Cardiac muscle cell (in vitro differentiated cells and primary cell): ENCODE measurements at regions not wholly inside any gene's neighbourhood (a gene's known extent, or its start where the extent isn't known, plus 50 kb on each side); places are given as distances from the start of the nearest gene placed in this dataset.

Source experiments
- DNase-seq, 2 donors: peaks; one replicate each; pipeline versions ENCODE4 v3.0.0 to v3.0.0-alpha.2; 2010 to 2017; ENCODE audit warnings: low read depth in 1 of 2, low spot score in 1 of 2
- H3K27ac ChIP-seq: fragments of 200-600 bp; sonication (generic); 2 replicates; pipeline ENCODE4 v1.5.1; 2016
- H3K27me3 ChIP-seq: fragments of 200-600 bp; sonication (generic); 2 replicates; pipeline ENCODE4 v1.6.0; 2016; ENCODE audit warnings: control low read depth
- H3K36me3 ChIP-seq: fragments of 200-600 bp; sonication (generic); 2 replicates; pipeline ENCODE4 v1.5.1; 2016; ENCODE audit warnings: control low read depth
- H3K4me1 ChIP-seq: fragments of 200-600 bp; sonication (generic); 2 replicates; pipeline ENCODE4 v1.8.1; 2017; ENCODE audit warnings: low read depth, mild to moderate bottlenecking, mixed run types
- H3K4me3 ChIP-seq: fragments of 200-600 bp; sonication (generic); 2 replicates; pipeline ENCODE4 v1.5.1; 2016; ENCODE audit warnings: mild to moderate bottlenecking
- H3K9me3 ChIP-seq: fragments of 200-600 bp; sonication (generic); 2 replicates; pipeline ENCODE4 v1.5.1; 2017; ENCODE audit warnings: low read depth, mild to moderate bottlenecking, control low read depth
- CTCF ChIP-seq: IDR thresholded peaks from 2 replicates; pipeline ENCODE4 v1.5.1; 2012; ENCODE audit warnings: low read depth, mild to moderate bottlenecking, low read length

- no peak for DNase-seq
- H3K4me3 ChIP-seq: no peak overlapping the region
- no peak overlapping the region for H3K27ac ChIP-seq
- no peaks in the 10 kb centered on the region for H3K4me1 ChIP-seq
- no peaks in the 10 kb centered on the region for H3K36me3 ChIP-seq
- no peaks in the 10 kb centered on the region for H3K27me3 ChIP-seq
- no peak for TF ChIP-seq CTCF
- H3K9me3 ChIP-seq: no peaks in the 10 kb centered on the region
Measured at GRCh38 chr6:140817176-140817575, 1315.5 kb upstream of the GJE1 start.

DNA sequence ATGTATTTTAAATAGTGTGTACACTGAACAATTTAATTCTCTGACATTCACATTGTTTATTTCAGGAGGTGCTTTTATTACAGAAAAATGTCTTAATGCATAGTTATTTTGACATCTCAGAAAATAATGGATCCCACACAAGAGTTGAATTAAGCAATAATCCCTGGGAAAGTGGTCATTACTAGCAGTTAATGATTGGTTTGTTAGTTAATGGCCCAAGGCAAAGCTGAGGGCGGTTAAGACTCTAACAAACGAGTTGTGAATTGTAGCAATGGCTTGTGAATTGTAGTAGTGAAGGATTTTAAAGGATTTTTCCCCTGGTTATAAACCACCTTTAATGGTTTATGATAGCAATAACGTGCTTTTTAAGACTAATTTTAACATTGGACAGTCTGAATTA is 1316.0 kb upstream of the GJE1 start:
- H3K4me3 ChIP-seq: no peak overlapping the region
- H3K4me1 ChIP-seq: no peaks in the 10 kb centered on the region
- H3K36me3 ChIP-seq: no peaks in the 10 kb centered on the region
- no peak for DNase-seq
- no peaks in the 10 kb centered on the region for H3K27me3 ChIP-seq
- H3K27ac ChIP-seq: no peak overlapping the region
- TF ChIP-seq CTCF: no peak
- no peaks in the 10 kb centered on the region for H3K9me3 ChIP-seq

GRCh38 chr6:140812636-140813035 is 1320.1 kb upstream of the GJE1 start:
- H3K9me3 ChIP-seq: no peaks in the 10 kb centered on the region
- H3K4me1 ChIP-seq: no peaks in the 10 kb centered on the region
- no peaks in the 10 kb centered on the region for H3K36me3 ChIP-seq
- no peak for TF ChIP-seq CTCF
- H3K27ac ChIP-seq: no peak overlapping the region
- H3K27me3 ChIP-seq: no peaks in the 10 kb centered on the region
- no peak overlapping the region for H3K4me3 ChIP-seq
- peak in 1 of 2 donors; percentile 21 for DNase-seq

GRCh38 chr6:140811642-140812041 is 1321.1 kb upstream of the GJE1 start:
- H3K4me1 ChIP-seq: no peaks in the 10 kb centered on the region
- H3K27ac ChIP-seq: no peak overlapping the region
- H3K9me3 ChIP-seq: no peaks in the 10 kb centered on the region
- H3K27me3 ChIP-seq: no peaks in the 10 kb centered on the region
- H3K4me3 ChIP-seq: no peak overlapping the region
- no peak for TF ChIP-seq CTCF
- no peak for DNase-seq
- no peaks in the 10 kb centered on the region for H3K36me3 ChIP-seq

DNA sequence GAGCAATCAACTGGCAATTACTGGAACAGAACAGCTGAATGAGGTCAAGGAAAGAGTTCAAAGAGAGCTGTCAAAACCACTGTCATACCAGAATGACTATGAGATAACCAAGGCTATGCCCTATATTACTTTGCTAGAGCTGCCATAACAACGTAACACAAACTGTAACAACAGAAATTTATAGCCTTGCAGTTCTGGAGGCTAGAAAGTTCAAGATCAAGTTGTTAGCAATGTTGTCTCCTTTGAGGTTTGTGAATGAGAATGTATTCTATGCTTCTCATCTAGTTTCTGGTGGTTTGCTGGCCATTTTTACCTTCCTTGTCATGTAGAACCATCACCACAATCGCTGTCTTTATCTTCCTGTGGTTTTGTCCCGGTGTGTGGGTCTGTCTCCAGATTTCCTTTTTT is 1323.0 kb upstream of the GJE1 start:
- TF ChIP-seq CTCF: no peak
- peak in 1 of 2 donors; percentile 43 for DNase-seq
- H3K27ac ChIP-seq: no peak overlapping the region
- no peaks in the 10 kb centered on the region for H3K27me3 ChIP-seq
- no peak overlapping the region for H3K4me3 ChIP-seq
- no peaks in the 10 kb centered on the region for H3K9me3 ChIP-seq
- H3K36me3 ChIP-seq: no peaks in the 10 kb centered on the region
- peaks cover under 1% of the 10 kb centered on the region for H3K4me1 ChIP-seq

DNA sequence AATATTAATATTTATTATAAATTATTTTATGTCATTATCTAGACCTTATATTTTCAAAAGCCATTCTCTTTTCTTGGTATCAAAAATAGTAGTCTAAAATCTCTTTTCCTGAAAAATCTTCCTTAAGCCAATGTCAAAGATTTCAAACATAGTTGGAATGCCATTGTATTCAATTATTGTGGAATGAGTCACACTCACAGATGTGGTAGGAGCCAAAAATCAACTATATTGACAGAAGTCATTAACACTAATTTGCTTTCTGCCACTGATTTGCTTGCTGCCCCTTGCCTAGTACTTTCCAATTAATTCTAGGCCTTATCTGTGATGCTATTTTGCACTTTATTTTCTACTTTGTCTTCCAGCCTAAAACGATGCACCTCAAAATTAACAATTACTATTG is 1326.3 kb upstream of the GJE1 start:
- no peaks in the 10 kb centered on the region for H3K9me3 ChIP-seq
- peaks cover 24% of the 10 kb centered on the region for H3K4me1 ChIP-seq
- no peaks in the 10 kb centered on the region for H3K36me3 ChIP-seq
- H3K27ac ChIP-seq: no peak overlapping the region
- no peak for DNase-seq
- no peak overlapping the region for H3K4me3 ChIP-seq
- H3K27me3 ChIP-seq: no peaks in the 10 kb centered on the region
- no peak for TF ChIP-seq CTCF
